Activated naive CD8-positive, alpha-beta T cell treated with anti-CD3 and anti-CD28 coated beads for 36 hours (primary cell): ENCODE measurements at regions not wholly inside any gene's neighbourhood (a gene's known extent, or its start where the extent isn't known, plus 50 kb on each side); places are given as distances from the start of the nearest gene placed in this dataset.

ENCODE experiments used
- DNase-seq: peaks from one replicate; pipeline ENCODE4 v3.0.0; 2021
- H3K27ac Mint-ChIP-seq: one replicate; pipeline ENCODE4 v1.8.0; 2022; ENCODE audit warnings: mild to moderate bottlenecking, moderate library complexity, mixed read lengths
- H3K27me3 Mint-ChIP-seq: one replicate; pipeline ENCODE4 v1.8.0; 2022; ENCODE audit warnings: mild to moderate bottlenecking, mixed read lengths
- H3K36me3 Mint-ChIP-seq: one replicate; pipeline ENCODE4 v1.8.0; 2021; ENCODE audit warnings: mild to moderate bottlenecking, mixed read lengths
- H3K4me1 Mint-ChIP-seq: one replicate; pipeline ENCODE4 v1.8.0; 2021; ENCODE audit warnings: mixed read lengths
- H3K4me3 Mint-ChIP-seq: one replicate; pipeline ENCODE4 v1.8.0; 2022; ENCODE audit warnings: mild to moderate bottlenecking, moderate library complexity, mixed read lengths
- H3K9me3 Mint-ChIP-seq: one replicate; pipeline ENCODE4 v1.8.0; 2022; ENCODE audit warnings: mixed read lengths

DNA sequence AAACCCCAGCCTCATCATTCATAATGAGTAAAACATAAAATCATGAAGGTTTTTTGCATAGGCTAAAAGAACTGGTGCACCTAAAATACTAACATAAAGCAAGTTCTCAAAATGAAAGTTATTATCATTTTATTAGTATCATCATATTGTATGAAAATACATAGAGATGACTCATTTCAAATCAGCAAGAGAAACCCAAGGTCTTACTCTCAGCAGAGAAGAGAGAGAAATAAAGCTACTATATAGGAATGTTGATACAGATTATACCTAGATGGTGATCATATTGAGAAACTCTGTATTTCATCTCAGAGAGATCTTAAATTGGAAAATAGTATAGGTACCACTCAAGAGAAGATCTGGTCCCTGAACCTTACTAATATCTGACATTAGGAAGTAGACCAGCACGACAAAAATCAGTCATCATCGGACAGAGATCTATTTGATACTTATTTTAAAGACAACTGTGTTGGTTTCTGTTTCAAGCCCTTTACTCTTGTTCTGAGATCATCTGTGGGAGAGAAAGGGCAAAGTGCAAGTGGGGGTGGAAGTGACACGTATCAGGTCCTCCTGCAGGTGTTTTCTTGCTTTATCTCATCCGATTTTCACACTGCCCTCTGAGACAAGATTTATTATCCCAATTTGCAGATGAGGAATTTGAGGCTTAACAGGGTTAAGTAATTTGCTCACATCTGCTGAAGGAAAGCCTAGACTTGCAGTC lies 532.3 kb downstream of the MAFB start:
- no peaks in the 10 kb centered on the region for H3K4me1 Mint-ChIP-seq
- H3K4me3 Mint-ChIP-seq: no peak overlapping the region
- DNase-seq: no peak

DNA sequence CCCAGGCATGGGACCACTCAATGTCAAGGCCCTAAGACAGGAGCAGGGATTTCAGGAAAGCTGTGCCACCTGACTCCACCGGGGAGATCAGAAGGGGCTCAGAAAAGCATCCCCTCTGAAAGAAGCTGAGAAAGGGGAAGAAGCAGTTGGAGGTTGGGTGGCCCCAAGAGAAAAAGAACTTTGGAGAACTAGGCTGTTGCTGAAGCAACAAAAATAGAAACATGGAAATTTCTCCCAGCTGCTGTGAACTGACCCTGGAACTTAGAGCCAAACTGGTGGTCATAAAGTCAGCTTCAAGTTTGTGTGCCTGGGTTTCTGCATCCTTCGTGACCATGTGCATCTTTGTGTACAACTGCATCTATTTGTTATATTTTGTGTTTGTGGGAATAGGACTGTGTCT lies 534.5 kb downstream of the MAFB start:
- peaks cover 5% of the 10 kb centered on the region for H3K27me3 Mint-ChIP-seq
- no peak for DNase-seq
- no peaks in the 10 kb centered on the region for H3K36me3 Mint-ChIP-seq
- no peak overlapping the region for H3K4me3 Mint-ChIP-seq
- no peak overlapping the region for H3K27ac Mint-ChIP-seq
- H3K4me1 Mint-ChIP-seq: no peaks in the 10 kb centered on the region
- H3K9me3 Mint-ChIP-seq: no peaks in the 10 kb centered on the region

More for the DNA sequence above, 532.3 kb downstream of the MAFB start:
- Mint-ChIP-seq H3K36me3 (no peaks in the 10 kb centered on the region), H3K27ac (no peak overlapping the region), H3K9me3 (no peaks in the 10 kb centered on the region), H3K27me3 (peaks cover 3% of the 10 kb centered on the region)

DNA sequence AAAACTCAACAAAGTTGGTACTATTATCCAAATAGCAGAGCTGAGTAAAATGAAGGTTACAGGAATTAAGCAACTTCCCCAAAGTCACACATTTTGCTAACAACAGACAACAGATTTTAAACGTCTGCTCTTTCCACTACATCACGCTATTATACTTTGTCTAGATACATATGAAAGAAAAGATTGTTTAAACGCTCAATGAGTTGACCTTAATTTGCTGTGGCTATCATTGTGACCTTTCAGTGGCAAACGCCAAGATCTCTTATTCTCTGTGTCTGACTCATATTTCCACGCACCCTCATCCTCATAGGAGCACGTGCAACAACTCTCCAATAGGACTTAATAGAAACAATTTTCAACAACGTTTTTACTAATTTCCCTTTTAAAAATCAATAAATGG lies 540.1 kb downstream of the MAFB start:
- Mint-ChIP-seq H3K27ac (no peak overlapping the region), H3K27me3 (peaks cover 14% of the 10 kb centered on the region)

DNA sequence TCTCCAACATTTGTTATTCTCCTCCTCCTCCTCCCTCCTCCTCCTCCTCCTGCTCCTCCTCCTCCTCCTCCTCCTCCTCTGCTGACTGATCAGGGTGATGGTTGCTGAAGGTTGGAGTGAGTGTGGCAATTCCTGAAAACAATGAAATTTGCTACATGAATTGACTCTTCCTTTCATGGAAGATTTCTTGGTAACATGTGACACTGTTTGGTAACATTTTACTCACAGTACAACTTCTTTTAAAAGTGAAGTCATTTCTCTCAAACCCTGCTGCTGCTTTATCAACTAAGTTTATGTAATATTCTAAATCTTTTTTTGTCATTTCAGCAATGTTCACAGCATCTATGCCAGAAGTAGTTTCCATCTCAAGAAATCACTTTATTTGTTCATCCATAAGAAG lies 543.0 kb downstream of the MAFB start:
- Mint-ChIP-seq H3K4me1 (no peaks in the 10 kb centered on the region), H3K4me3 (no peak overlapping the region), H3K27me3 (peaks cover 16% of the 10 kb centered on the region), H3K9me3 (no peaks in the 10 kb centered on the region), H3K27ac (no peak overlapping the region), H3K36me3 (no peaks in the 10 kb centered on the region)
- DNase-seq: no peak

More for the DNA sequence above, 540.1 kb downstream of the MAFB start:
- H3K36me3 Mint-ChIP-seq: no peaks in the 10 kb centered on the region
- no peaks in the 10 kb centered on the region for H3K9me3 Mint-ChIP-seq
- H3K4me1 Mint-ChIP-seq: no peaks in the 10 kb centered on the region
- no peak for DNase-seq
- H3K4me3 Mint-ChIP-seq: no peak overlapping the region

DNA sequence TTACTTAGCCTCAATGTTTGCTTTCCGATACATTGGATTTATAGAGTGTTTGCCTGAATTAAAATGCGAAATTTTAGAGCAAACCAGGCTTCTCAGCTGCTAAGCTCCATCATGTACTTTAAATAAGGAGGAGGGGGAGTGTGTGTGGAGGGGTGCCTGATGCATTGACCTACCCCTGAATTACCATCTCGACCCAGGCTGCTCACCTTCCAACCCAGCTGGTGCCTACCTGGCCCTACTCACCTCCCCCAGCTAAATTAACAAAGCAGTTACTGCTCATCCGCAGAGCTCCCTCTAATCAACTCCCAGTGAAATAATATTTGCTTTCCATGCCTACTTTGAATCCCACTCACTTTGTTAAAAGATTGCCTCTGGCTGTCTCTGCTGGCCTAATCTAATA lies 544.5 kb downstream of the MAFB start:
- Mint-ChIP-seq H3K36me3 (no peaks in the 10 kb centered on the region), H3K27me3 (peaks cover 20% of the 10 kb centered on the region), H3K4me3 (no peak overlapping the region), H3K4me1 (no peaks in the 10 kb centered on the region), H3K9me3 (no peaks in the 10 kb centered on the region), H3K27ac (no peak overlapping the region)
- DNase-seq: no peak

DNA sequence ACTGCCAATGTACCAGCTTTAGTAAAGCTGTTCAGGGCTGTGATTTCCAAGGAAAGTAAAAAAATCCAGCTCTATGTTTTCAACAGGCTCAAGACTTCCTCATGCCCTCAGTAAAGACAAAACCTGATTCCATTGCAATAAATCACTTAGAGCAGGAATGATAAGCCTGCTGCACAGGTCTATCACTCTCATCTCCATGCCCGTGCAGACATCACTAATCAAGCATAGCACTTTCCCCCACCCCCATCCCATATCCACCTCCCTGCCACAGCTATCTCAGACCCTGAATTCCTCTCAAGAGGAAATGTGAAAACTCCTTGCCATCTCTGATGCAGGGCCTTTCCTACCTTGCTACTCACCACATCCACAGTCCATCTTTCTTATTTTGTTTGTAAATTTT lies 554.9 kb downstream of the MAFB start:
- no peak overlapping the region for H3K4me3 Mint-ChIP-seq
- peaks cover 8% of the 10 kb centered on the region for H3K27me3 Mint-ChIP-seq
- H3K9me3 Mint-ChIP-seq: peaks cover 6% of the 10 kb centered on the region
- no peaks in the 10 kb centered on the region for H3K4me1 Mint-ChIP-seq
- H3K27ac Mint-ChIP-seq: no peak overlapping the region
- H3K36me3 Mint-ChIP-seq: no peaks in the 10 kb centered on the region
- no peak for DNase-seq

DNA sequence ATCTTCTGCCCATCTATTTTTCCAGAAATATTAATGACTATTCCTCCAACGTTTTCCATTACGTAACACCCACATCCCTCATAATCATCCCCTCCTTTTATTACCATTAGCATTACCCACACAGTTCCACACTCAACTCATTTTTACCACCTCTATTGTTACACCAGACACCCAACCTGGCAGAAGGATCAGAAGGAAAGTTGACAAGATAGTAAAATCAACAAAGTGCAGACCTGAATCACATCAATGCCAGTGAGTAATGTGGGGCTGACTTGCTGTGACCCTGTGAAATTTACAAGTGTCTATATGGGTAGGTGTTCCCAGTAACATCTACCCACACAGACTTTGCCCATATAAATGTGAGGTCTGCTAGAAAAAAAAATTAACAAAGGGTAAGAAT lies 568.2 kb downstream of the MAFB start:
- Mint-ChIP-seq H3K4me3 (no peak overlapping the region), H3K27ac (no peak overlapping the region), H3K27me3 (no peaks in the 10 kb centered on the region), H3K36me3 (no peaks in the 10 kb centered on the region), H3K4me1 (no peaks in the 10 kb centered on the region), H3K9me3 (no peaks in the 10 kb centered on the region)
- no peak for DNase-seq

DNA sequence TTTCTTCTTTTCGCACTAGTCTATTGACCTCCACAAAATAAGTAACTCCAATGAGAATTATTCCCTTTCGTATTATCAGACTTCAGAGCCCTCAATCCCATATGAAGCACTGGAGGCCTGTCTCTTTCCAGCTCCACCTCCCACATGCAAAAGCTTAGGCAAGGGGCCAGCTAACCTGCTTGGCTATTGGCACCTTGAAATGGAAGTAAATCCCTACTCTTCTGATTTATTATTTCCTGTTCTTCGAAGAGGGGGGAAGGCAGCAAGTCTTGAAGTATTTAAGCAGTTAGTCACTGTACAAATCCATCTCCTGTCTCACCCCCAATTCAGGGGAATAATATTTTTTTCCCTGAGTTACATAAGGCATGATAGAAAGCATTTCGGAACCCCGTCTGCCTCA lies 577.8 kb downstream of the MAFB start:
- Mint-ChIP-seq H3K27me3 (no peaks in the 10 kb centered on the region), H3K36me3 (no peaks in the 10 kb centered on the region), H3K27ac (no peak overlapping the region), H3K4me1 (no peaks in the 10 kb centered on the region), H3K9me3 (no peaks in the 10 kb centered on the region), H3K4me3 (no peak overlapping the region)
- DNase-seq: no peak

DNA sequence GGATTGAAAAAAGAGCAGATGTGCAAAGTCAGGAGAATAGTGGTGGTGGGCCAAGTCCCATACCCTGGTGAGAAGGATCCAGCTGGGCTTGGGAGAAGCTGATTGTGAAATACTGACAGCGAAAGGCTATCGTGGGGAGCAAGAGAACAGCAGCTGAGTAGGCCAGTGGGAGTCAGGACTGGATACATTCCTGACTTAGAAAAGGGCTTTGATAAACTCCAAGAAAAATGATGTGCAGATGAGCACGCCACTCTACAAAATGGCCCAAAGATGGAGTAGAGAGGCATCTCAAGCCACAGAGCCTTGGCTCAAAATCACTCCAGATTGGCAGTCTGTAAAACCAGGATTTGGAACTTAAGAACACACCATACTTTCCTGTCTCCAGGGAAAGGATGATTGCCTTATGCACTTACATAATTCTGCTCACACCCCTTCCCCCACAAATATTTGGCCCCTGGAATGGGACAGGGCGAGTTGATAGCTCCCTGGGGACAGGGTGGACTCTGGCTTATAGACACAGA lies 578.7 kb downstream of the MAFB start:
- Mint-ChIP-seq H3K4me1 (no peaks in the 10 kb centered on the region), H3K9me3 (no peaks in the 10 kb centered on the region), H3K4me3 (no peak overlapping the region), H3K36me3 (no peaks in the 10 kb centered on the region), H3K27ac (no peak overlapping the region), H3K27me3 (no peaks in the 10 kb centered on the region)
- no peak for DNase-seq

DNA sequence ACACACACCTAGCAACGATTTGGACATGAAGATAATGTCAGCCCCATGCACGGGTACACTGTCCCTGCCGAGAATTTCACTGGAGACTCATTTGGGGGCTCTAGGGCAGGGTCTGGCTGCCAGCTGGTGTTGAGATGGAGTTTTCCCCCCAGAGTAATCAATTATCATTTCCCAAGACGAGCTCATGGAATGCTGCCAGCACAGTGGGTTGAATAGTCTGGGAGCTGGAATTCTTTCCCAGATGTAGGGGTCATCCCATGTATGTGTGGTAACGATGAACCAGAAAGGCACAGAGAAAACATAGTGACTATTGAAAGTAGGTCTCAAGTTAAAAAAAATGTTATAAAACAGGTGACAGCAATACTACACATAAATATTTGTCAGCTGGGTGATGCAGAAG lies 579.9 kb downstream of the MAFB start:
- H3K27ac Mint-ChIP-seq: no peak overlapping the region
- H3K4me3 Mint-ChIP-seq: no peak overlapping the region
- no peaks in the 10 kb centered on the region for H3K27me3 Mint-ChIP-seq
- no peaks in the 10 kb centered on the region for H3K4me1 Mint-ChIP-seq
- DNase-seq: no peak
- no peaks in the 10 kb centered on the region for H3K9me3 Mint-ChIP-seq
- H3K36me3 Mint-ChIP-seq: no peaks in the 10 kb centered on the region

DNA sequence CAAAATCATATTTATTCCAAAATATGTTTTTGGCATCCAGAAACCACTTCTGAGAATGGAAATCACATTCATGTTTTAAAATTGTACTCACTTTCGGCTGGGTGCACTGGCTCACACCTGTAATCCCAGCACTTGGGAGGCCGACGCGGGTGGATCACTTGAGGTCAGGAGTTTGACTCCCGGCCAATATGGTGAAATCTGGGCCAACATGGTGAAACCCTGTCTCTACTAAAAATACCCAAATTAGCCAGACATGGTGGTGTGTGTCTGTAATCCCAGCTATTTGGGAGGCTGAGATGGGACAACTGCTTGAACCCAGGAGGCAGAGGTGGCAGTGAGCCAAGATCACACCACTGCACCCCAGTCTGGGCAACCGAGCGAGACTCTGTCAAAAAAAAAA lies 580.7 kb downstream of the MAFB start:
- no peak overlapping the region for H3K27ac Mint-ChIP-seq
- no peaks in the 10 kb centered on the region for H3K9me3 Mint-ChIP-seq
- H3K27me3 Mint-ChIP-seq: no peaks in the 10 kb centered on the region
- H3K4me1 Mint-ChIP-seq: no peaks in the 10 kb centered on the region
- H3K36me3 Mint-ChIP-seq: no peaks in the 10 kb centered on the region
- no peak for DNase-seq
- H3K4me3 Mint-ChIP-seq: no peak overlapping the region

DNA sequence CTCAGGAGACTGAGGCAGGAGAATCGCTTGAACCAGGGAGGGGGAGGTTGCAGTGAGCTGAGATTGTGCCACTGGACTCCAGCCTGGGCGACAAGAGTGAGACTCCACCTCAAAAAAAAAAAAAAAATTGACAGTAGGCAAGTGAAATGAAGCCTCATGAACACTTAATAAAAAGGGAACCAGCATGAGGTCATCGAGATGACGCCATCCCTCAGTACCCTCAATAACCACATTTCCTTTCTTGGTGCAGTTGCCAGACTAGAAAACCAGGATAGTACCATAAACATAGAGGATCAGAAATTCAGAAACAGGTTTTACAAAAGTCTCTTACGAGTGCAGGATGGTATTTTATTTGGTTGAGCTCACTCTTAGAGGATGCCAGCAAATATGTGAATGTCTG lies 584.1 kb downstream of the MAFB start:
- no peak overlapping the region for H3K27ac Mint-ChIP-seq
- no peaks in the 10 kb centered on the region for H3K9me3 Mint-ChIP-seq
- peaks cover 4% of the 10 kb centered on the region for H3K27me3 Mint-ChIP-seq
- no peaks in the 10 kb centered on the region for H3K36me3 Mint-ChIP-seq
- no peak overlapping the region for H3K4me3 Mint-ChIP-seq
- no peak for DNase-seq
- H3K4me1 Mint-ChIP-seq: no peaks in the 10 kb centered on the region

DNA sequence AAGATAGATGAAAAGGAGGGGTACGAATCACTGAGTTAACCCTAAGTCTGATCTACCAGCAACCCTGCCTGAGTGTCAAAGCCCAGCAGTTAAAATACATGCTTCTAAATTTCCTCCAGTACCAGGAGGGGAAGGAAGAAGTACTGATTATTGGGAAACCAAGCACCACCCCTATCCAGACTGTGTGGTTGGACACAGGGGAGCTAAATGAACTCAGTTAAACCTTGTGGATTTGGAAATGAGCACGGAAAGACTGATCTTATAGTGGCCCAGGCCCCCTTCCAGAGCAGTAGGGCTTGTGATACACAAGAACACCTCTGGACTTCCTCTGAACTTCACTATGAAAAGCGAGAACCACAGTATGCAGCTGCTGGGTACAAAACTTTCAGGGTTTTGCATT lies 585.6 kb downstream of the MAFB start:
- no peaks in the 10 kb centered on the region for H3K4me1 Mint-ChIP-seq
- H3K36me3 Mint-ChIP-seq: no peaks in the 10 kb centered on the region
- H3K27me3 Mint-ChIP-seq: peaks cover 4% of the 10 kb centered on the region
- DNase-seq: no peak
- no peaks in the 10 kb centered on the region for H3K9me3 Mint-ChIP-seq
- no peak overlapping the region for H3K4me3 Mint-ChIP-seq
- no peak overlapping the region for H3K27ac Mint-ChIP-seq

DNA sequence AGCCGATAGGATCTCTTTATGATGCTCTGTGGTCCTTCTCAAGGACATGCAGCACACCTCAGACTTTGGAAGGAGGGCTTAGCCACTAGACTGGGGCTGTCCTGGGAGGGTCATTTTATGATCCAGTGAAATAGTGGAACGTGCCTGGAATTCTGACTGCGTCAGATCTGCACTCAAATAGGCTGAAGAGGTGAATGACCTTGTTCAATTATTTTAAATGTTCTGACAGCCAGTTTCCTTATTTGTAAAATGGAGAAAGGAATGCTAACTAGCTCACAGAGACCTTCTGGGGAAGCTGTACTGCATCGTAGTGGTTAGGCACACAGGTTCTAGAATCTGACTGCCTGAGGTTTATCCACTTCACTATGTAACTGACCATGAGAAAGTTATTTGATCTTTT lies 587.5 kb downstream of the MAFB start:
- Mint-ChIP-seq H3K36me3 (no peaks in the 10 kb centered on the region), H3K27ac (no peak overlapping the region), H3K27me3 (peaks cover 4% of the 10 kb centered on the region), H3K4me3 (no peak overlapping the region), H3K9me3 (no peaks in the 10 kb centered on the region), H3K4me1 (no peaks in the 10 kb centered on the region)
- DNase-seq: no peak

DNA sequence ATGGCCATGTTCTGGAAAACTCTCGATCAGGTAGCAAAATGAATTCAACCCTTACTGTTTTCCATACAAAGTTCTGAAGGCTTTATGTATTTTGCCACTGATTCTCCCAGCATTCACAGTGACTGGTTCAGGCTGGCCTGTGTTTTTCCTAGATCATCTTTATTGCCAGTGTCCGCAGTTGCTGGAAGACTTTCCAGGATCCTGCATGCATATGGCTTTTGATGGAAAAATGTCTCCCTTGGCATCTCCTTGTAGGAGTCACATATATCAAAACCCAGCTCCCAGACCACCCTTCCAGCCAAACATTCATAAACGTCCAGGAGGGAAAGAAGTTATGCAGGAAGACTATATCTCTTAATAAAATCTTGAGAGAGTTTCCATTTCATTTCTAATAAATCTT lies 588.8 kb downstream of the MAFB start:
- DNase-seq: no peak
- no peak overlapping the region for H3K4me3 Mint-ChIP-seq
- H3K27ac Mint-ChIP-seq: no peak overlapping the region
- no peaks in the 10 kb centered on the region for H3K4me1 Mint-ChIP-seq
- H3K27me3 Mint-ChIP-seq: peaks cover 4% of the 10 kb centered on the region
- no peaks in the 10 kb centered on the region for H3K9me3 Mint-ChIP-seq
- H3K36me3 Mint-ChIP-seq: no peaks in the 10 kb centered on the region

DNA sequence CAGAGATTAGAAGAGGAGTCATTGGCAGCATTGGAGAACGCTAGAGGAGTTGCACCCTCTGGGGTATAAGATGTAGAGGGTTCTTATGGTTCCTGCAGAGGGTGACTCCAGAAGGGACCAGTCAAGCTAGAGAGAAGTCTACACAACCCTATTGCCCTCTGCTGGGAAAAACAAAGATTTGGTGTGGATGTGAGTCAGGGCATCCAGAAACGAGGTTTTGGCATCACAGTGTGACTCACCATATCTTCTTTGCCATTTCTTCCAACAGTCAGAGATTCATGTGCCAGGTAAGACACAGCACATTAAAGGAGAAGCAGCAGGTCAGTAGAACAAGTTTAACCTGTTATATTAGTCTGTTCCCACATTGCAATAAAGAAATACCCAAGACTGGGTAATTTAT lies 598.8 kb downstream of the MAFB start:
- Mint-ChIP-seq H3K4me1 (no peaks in the 10 kb centered on the region), H3K9me3 (peaks cover 8% of the 10 kb centered on the region), H3K27ac (no peak overlapping the region), H3K4me3 (no peak overlapping the region), H3K36me3 (no peaks in the 10 kb centered on the region), H3K27me3 (no peaks in the 10 kb centered on the region)
- DNase-seq: no peak
